ENCODE measurements at regions not wholly inside any gene's neighbourhood (a gene's known extent, or its start where the extent isn't known, plus 50 kb on each side); places are given as distances from the start of the nearest gene placed in this dataset.
"Not testable (repeated sequence)": the region's sequence is repeated elsewhere in the genome, so short reads cannot be mapped to it uniquely, and the experiment has no call there.

- DNase-seq, result no peak
- no peaks in the 10 kb centered on the region for H3K27me3 ChIP-seq
- intact Hi-C loops (cut with DNase I; ENCODE audit: low total_unique reads), result no loop called here
- no peak overlapping the region for H3K27ac ChIP-seq
- no peak overlapping the region for H3K4me3 ChIP-seq
- TF ChIP-seq CTCF (IDR thresholded peaks at IDR 0.05), result no peak
- TF ChIP-seq POLR2A (IDR thresholded peaks at IDR 0.05), result no peak
- H3K36me3 ChIP-seq, result no peaks in the 10 kb centered on the region
- H3K4me1 ChIP-seq, result no peaks in the 10 kb centered on the region
- H3K9me3 ChIP-seq, result no peaks in the 10 kb centered on the region
These were observed 235.8 kb upstream of the CDH8 start for GRCh38 chr16:62272035-62272434.

GRCh38 chr16:62261760-62262159 lies 225.5 kb upstream of the CDH8 start:
- TF ChIP-seq CTCF (IDR thresholded peaks at IDR 0.05) (no peak), POLR2A (IDR thresholded peaks at IDR 0.05) (no peak)
- intact Hi-C loops (cut with DNase I; ENCODE audit: low total_unique reads), result no loop called here
- Histone ChIP-seq H3K9me3 (no peaks in the 10 kb centered on the region), H3K27ac (no peak overlapping the region), H3K27me3 (no peaks in the 10 kb centered on the region), H3K36me3 (no peaks in the 10 kb centered on the region), H3K4me1 (no peaks in the 10 kb centered on the region), H3K4me3 (no peak overlapping the region)
- no peak for DNase-seq

GRCh38 chr16:62258931-62259435 lies 222.7 kb upstream of the CDH8 start:
- intact Hi-C loops (cut with DNase I; ENCODE audit: low total_unique reads); H3K27me3 ChIP-seq; H3K4me1 ChIP-seq: not testable (repeated sequence)

GRCh38 chr16:62256406-62256805 lies 220.2 kb upstream of the CDH8 start:
- Histone ChIP-seq H3K4me1 (no peaks in the 10 kb centered on the region), H3K27ac (no peak overlapping the region), H3K9me3 (no peaks in the 10 kb centered on the region), H3K4me3 (no peak overlapping the region), H3K36me3 (no peaks in the 10 kb centered on the region), H3K27me3 (no peaks in the 10 kb centered on the region)
- intact Hi-C loops (cut with DNase I; ENCODE audit: low total_unique reads), result no loop called here
- TF ChIP-seq POLR2A (IDR thresholded peaks at IDR 0.05), result no peak
- TF ChIP-seq CTCF (IDR thresholded peaks at IDR 0.05), result no peak
- no peak for DNase-seq

More at GRCh38 chr16:62258931-62259435, 222.7 kb upstream of the CDH8 start:
- not testable (repeated sequence) for H3K9me3 ChIP-seq, H3K27ac ChIP-seq, H3K4me3 ChIP-seq, DNase-seq, H3K36me3 ChIP-seq

GRCh38 chr16:62254847-62255246 lies 218.6 kb upstream of the CDH8 start:
- intact Hi-C loops (cut with DNase I; ENCODE audit: low total_unique reads), result no loop called here
- no peak overlapping the region for H3K4me3 ChIP-seq
- H3K9me3 ChIP-seq, result no peaks in the 10 kb centered on the region
- TF ChIP-seq CTCF (IDR thresholded peaks at IDR 0.05) (no peak), POLR2A (IDR thresholded peaks at IDR 0.05) (no peak)
- H3K36me3 ChIP-seq, result no peaks in the 10 kb centered on the region
- H3K4me1 ChIP-seq, result no peaks in the 10 kb centered on the region
- no peaks in the 10 kb centered on the region for H3K27me3 ChIP-seq
- DNase-seq, result no peak
- H3K27ac ChIP-seq, result no peak overlapping the region

GRCh38 chr16:62254372-62254771 lies 218.1 kb upstream of the CDH8 start:
- Histone ChIP-seq H3K36me3 (no peaks in the 10 kb centered on the region), H3K4me3 (no peak overlapping the region), H3K27ac (no peak overlapping the region), H3K27me3 (no peaks in the 10 kb centered on the region), H3K4me1 (no peaks in the 10 kb centered on the region), H3K9me3 (no peaks in the 10 kb centered on the region)
- DNase-seq, result no peak
- no peak for TF ChIP-seq POLR2A (IDR thresholded peaks at IDR 0.05)
- no peak for TF ChIP-seq CTCF (IDR thresholded peaks at IDR 0.05)
- intact Hi-C loops (cut with DNase I; ENCODE audit: low total_unique reads), result no loop called here

All from uterus (tissue), 3 donors.